ENCODE measurements at regions not wholly inside any gene's neighbourhood (a gene's known extent, or its start where the extent isn't known, plus 50 kb on each side); places are given as distances from the start of the nearest gene placed in this dataset.

DNA sequence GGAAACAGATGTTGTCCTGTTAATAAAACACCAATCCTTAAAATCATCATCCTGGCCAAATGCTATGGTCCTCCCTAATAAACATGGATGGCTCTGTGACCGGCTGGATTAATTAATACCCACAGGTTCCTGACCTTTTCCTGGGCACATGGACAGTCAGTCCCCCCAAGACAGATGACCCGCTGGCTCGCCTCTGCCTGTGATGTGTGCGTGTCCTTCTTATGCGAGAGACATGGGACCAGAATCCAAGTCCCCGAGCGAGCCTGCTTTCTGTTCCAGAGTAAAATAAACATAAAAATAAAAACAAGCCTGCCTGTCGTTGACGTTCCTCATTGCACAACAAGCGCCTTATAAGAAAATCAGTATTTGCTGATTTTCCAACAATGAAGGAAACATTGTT, 378.3 kb upstream of the TSHZ3 start:
- TF ChIP-seq ZFX (IDR thresholded peaks at IDR 0.05): no peak
- TF ChIP-seq, protein P1, sequence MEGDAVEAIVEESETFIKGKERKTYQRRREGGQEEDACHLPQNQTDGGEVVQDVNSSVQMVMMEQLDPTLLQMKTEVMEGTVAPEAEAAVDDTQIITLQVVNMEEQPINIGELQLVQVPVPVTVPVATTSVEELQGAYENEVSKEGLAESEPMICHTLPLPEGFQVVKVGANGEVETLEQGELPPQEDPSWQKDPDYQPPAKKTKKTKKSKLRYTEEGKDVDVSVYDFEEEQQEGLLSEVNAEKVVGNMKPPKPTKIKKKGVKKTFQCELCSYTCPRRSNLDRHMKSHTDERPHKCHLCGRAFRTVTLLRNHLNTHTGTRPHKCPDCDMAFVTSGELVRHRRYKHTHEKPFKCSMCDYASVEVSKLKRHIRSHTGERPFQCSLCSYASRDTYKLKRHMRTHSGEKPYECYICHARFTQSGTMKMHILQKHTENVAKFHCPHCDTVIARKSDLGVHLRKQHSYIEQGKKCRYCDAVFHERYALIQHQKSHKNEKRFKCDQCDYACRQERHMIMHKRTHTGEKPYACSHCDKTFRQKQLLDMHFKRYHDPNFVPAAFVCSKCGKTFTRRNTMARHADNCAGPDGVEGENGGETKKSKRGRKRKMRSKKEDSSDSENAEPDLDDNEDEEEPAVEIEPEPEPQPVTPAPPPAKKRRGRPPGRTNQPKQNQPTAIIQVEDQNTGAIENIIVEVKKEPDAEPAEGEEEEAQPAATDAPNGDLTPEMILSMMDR (conservative IDR thresholded peaks at IDR 0.05): no peak

GRCh38 chr19:31730270-31730669, 381.0 kb upstream of the TSHZ3 start:
- TF ChIP-seq, protein P1 (conservative IDR thresholded peaks at IDR 0.05): no peak
- TF ChIP-seq ZFX (IDR thresholded peaks at IDR 0.05): no peak
- H3K27ac ChIP-seq: no peak overlapping the region

More for the DNA sequence above, 378.3 kb upstream of the TSHZ3 start:
- no peak overlapping the region for H3K27ac ChIP-seq

- TF ChIP-seq, protein P1 (conservative IDR thresholded peaks at IDR 0.05): no peak
- TF ChIP-seq ZFX (IDR thresholded peaks at IDR 0.05): no peak
- no peak overlapping the region for H3K27ac ChIP-seq
Observed at GRCh38 chr19:31733591-31733990, 384.4 kb upstream of the TSHZ3 start.

- no peak overlapping the region for H3K27ac ChIP-seq
Observed at GRCh38 chr19:31742249-31742648, 393.0 kb upstream of the TSHZ3 start.

DNA sequence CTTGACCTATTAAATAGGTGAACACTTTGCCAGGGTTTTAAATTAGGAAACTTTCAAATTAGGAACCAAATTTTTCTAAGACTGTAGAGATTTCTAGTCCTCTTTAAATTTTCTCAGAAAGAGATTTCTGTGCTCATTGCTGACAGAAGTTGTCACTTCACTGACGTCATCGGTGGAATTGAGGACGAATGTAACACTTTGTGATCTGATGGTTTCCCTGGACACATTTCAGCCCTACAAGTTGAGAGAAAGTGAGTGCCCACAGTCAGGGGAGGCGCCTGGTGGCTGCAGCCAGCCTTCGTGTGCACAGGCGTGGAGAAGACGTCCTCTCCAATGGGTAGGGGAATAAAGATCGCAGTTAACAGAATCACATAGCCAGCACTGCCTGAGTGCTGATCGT, 396.5 kb upstream of the TSHZ3 start:
- no peak overlapping the region for H3K27ac ChIP-seq
- no peak for TF ChIP-seq ZFX (IDR thresholded peaks at IDR 0.05)
- TF ChIP-seq, protein P1 (conservative IDR thresholded peaks at IDR 0.05): no peak

More at GRCh38 chr19:31742249-31742648, 393.0 kb upstream of the TSHZ3 start:
- TF ChIP-seq, protein P1 (conservative IDR thresholded peaks at IDR 0.05): no peak
- TF ChIP-seq ZFX (IDR thresholded peaks at IDR 0.05): no peak

DNA sequence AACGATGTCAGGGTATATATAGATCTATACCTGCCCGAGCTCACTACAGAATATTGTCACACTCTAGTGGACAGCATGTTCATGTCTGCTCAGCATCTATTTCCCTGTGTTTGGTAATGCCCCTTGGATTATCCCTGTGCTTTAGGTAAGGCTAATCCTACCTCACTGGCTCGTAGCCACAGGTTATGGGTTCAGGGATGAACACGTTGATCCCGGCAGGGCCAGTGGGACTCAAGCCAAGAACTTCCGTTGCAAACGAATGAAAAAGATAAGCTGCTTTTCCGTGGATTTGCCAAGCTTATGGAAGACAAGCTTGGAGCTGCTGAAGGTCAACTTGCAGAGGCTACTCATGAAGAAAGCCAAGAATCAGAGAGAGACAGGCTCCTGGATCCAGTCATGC, 400.0 kb upstream of the TSHZ3 start:
- no peak overlapping the region for H3K27ac ChIP-seq
- TF ChIP-seq ZFX (IDR thresholded peaks at IDR 0.05): no peak
- TF ChIP-seq, protein P1 (conservative IDR thresholded peaks at IDR 0.05): no peak

DNA sequence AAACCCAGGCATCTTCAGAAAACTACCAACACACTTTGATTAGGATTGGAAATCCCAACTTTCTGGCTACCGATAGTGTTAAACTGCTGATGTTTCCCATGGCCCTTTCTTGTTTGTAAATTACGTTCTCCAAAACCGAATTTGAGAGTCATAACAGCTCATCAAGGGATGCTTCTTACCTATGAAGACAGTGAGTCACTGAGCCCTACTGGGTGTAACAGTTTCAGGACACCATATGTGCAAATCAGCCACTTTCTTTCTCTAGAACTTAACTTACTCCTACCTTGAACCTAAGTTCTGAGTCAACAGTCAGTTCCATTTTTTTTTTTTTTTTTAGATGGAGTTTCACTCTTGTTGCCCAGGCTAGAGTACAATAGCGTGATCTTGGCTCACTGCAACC, 410.1 kb upstream of the TSHZ3 start:
- TF ChIP-seq, protein P1 (conservative IDR thresholded peaks at IDR 0.05): no peak
- no peak for TF ChIP-seq ZFX (IDR thresholded peaks at IDR 0.05)
- H3K27ac ChIP-seq: no peak overlapping the region

Measured in C4-2B (cell line).